SK-N-SH (cell line): ENCODE measurements at regions not wholly inside any gene's neighbourhood (a gene's known extent, or its start where the extent isn't known, plus 50 kb on each side); places are given as distances from the start of the nearest gene placed in this dataset.

Source experiments
- CTCF ChIA-PET: fragments of 300-600, 350-600 bp; formaldehyde crosslinking; extraction: SDS; loops from one replicate; lab custom pipeline; 2021; lab: Yijun Ruan, JAX
- POLR2A ChIA-PET: fragments of 350-600 bp; sonication (Branson Sonifier 250); formaldehyde crosslinking; extraction: SDS; loops from one replicate; lab custom pipeline; 2020; ENCODE audit warnings: antibody characterized with exemption, inconsistent platforms; lab: Yijun Ruan, JAX
- DNase-seq: peaks from one replicate; pipeline ENCODE4 v3.0.0; 2012
- H2AFZ ChIP-seq: fragments of 200-600 bp; sonication (generic); 2 replicates; pipeline ENCODE4 v1.8.1; 2016; ENCODE audit warnings: antibody characterized with exemption, mild to moderate bottlenecking, low read depth
- H3F3A ChIP-seq: fragments of 200-600 bp; sonication (generic); replicated peaks from 2 replicates; pipeline ENCODE3; 2016; ENCODE audit warnings: antibody characterized with exemption, mild to moderate bottlenecking; ENCODE audit not compliant: insufficient read depth
- H3K27ac ChIP-seq, 2 experiments: fragments of 200-500 bp in 1 of 2; fragments of 200-600 bp in 1 of 2; sonication (Bioruptor generic) in 1 of 2; sonication (generic), shearing (Covaris generic) in 1 of 2; 2 replicates each; pipeline versions ENCODE4 v1.5.1 to v1.6.1; 2014 to 2016; ENCODE audit warnings: low read depth in 2 of 2, inconsistent platforms in 1 of 2, low read length in 1 of 2, mild to moderate bottlenecking in 1 of 2, mixed read lengths in 1 of 2
- H3K27me3 ChIP-seq: fragments of 200-600 bp; sonication (generic), shearing (Covaris generic); 2 replicates; pipeline ENCODE4 v1.6.1; 2016; ENCODE audit warnings: mixed run types; ENCODE audit not compliant: insufficient read depth
- H3K36me3 ChIP-seq, 2 experiments: fragments of 200-500 bp in 1 of 2; fragments of 200-600 bp in 1 of 2; sonication (Bioruptor generic) in 1 of 2; sonication (generic) in 1 of 2; replicated peaks in 1 of 2; 2 replicates each; pipeline versions ENCODE3 to v1.5.1; 2014 to 2016; ENCODE audit warnings: low read length in 1 of 2, mild to moderate bottlenecking in 1 of 2; ENCODE audit not compliant: insufficient read depth in 2 of 2, control insufficient read depth in 1 of 2
- H3K4me1 ChIP-seq, 2 experiments: fragments of 200-500 bp in 1 of 2; fragments of 200-600 bp in 1 of 2; sonication (Bioruptor generic) in 1 of 2; sonication (generic), shearing (Covaris generic) in 1 of 2; 2 replicates each; pipeline versions ENCODE4 v1.5.1 to v1.6.1; 2014 to 2016; ENCODE audit warnings: low read depth in 1 of 2, low read length in 1 of 2, mixed run types in 1 of 2; ENCODE audit not compliant: insufficient read depth in 2 of 2, control insufficient read depth in 1 of 2
- H3K4me2 ChIP-seq: fragments of 200-600 bp; sonication (generic), shearing (Covaris generic); 2 replicates; pipeline ENCODE4 v1.6.1; 2017; ENCODE audit warnings: mixed run types
- H3K4me3 ChIP-seq, 2 experiments: fragments of 200-500 bp in 1 of 2; fragments of 200-600 bp in 1 of 2; sonication (Bioruptor generic) in 1 of 2; sonication (generic), shearing (Covaris generic) in 1 of 2; 2 replicates each; pipeline versions ENCODE4 v1.5.1 to v1.8.1; 2014 to 2016; ENCODE audit warnings: low read depth in 2 of 2, inconsistent platforms in 1 of 2, low read length in 1 of 2, mild to moderate bottlenecking in 1 of 2, mixed read lengths in 1 of 2, moderate library complexity in 1 of 2
- H3K79me2 ChIP-seq: fragments of 200-600 bp; sonication (generic); 2 replicates; pipeline ENCODE4 v1.8.1; 2017; ENCODE audit warnings: mild to moderate bottlenecking; ENCODE audit not compliant: insufficient read depth
- H3K9ac ChIP-seq: fragments of 200-600 bp; sonication (generic); 2 replicates; pipeline ENCODE4 v1.6.1; 2017; ENCODE audit warnings: mixed run types
- H3K9me2 ChIP-seq: fragments of 200-600 bp; sonication (generic); 2 replicates; pipeline ENCODE4 v1.6.1; 2017; ENCODE audit warnings: mixed run types
- H3K9me3 ChIP-seq: fragments of 200-600 bp; sonication (generic); 2 replicates; pipeline ENCODE4 v1.6.1; 2017; ENCODE audit warnings: mixed run types, mild to moderate bottlenecking, moderate library complexity
- H4K20me1 ChIP-seq: fragments of 200-600 bp; sonication (generic); 2 replicates; pipeline ENCODE4 v1.6.1; 2017; ENCODE audit warnings: mild to moderate bottlenecking, mixed run types; ENCODE audit not compliant: insufficient read depth
- EP300 ChIP-seq, 2 experiments: IDR thresholded peaks; 2 replicates each; pipeline versions ENCODE4 v1.4.0 to v1.6.1; 2012; ENCODE audit warnings: borderline replicate concordance in 1 of 2, low read depth in 1 of 2, low read length in 1 of 2
- JUND ChIP-seq: IDR thresholded peaks from 2 replicates; pipeline ENCODE4 v1.4.0; 2012
- MEF2A ChIP-seq: IDR thresholded peaks from 2 replicates; pipeline ENCODE4 v1.4.0; 2012; ENCODE audit warnings: low read depth, borderline replicate concordance
- RFX5 ChIP-seq: IDR thresholded peaks from 2 replicates; pipeline ENCODE4 v1.6.1; 2012; ENCODE audit warnings: mild to moderate bottlenecking, improper control_type of control experiment, low read length
- SIN3A ChIP-seq: IDR thresholded peaks from 2 replicates; pipeline ENCODE4 v1.6.1; 2012; ENCODE audit warnings: low read depth, mild to moderate bottlenecking, low read length, moderate library complexity, borderline replicate concordance
- SMC3 ChIP-seq: IDR thresholded peaks from 2 replicates; pipeline ENCODE4 v1.6.1; 2012; ENCODE audit warnings: low read depth, low read length, improper control_type of control experiment
- TAF1 ChIP-seq: IDR thresholded peaks from 2 replicates; pipeline ENCODE4 v1.6.1; 2012; ENCODE audit warnings: low read depth, mild to moderate bottlenecking, low read length, moderate library complexity, borderline replicate concordance
- TEAD4 ChIP-seq: IDR thresholded peaks from 2 replicates; pipeline ENCODE4 v1.4.0; 2012; ENCODE audit warnings: mild to moderate bottlenecking, borderline replicate concordance; ENCODE audit not compliant: insufficient read depth
- ZBTB33 ChIP-seq: IDR thresholded peaks from 2 replicates; pipeline ENCODE4 v1.4.0; 2012; ENCODE audit warnings: low read depth, borderline replicate concordance
- WGBS: methylation state at CpG from one replicate; pipeline ENCODE4 v1.1.6; 2017; ENCODE audit warnings: low lambda C conversion rate; 5-methylcytosine and 5-hydroxymethylcytosine counted together
- TF ChIP-seq, protein P1 (sequence below): IDR thresholded peaks from 2 replicates; pipeline ENCODE4 v1.6.1; 2012; ENCODE audit warnings: mild to moderate bottlenecking, low read depth, low read length, moderate library complexity

DNA sequence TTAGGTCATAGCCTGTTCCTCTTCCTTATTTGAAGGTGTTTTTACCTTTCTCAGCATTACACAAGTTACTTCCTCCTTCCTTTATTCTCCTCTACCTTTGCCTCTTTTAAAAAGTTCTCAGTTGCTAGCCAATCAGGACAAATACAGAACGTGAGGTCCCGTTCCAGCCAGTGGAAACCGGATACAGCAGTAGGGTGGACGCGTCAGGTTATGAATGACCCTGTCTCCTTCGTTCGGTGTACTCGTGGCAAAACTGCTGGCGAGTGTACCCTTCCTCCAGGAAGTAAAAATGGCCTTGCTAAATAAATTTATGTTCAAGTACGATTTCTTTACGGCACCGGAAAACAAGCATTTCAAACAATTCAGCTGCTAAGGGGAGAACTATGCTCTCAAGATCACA lies 77.0 kb upstream of the MLN start:
- no peak for DNase-seq
- POLR2A ChIA-PET, result no interaction called here
- H2AFZ ChIP-seq, result no peak overlapping the region
- TF ChIP-seq TAF1, result no peak
- H3K4me3 ChIP-seq, result no peak overlapping the region
- no peak overlapping the region for H3K27ac ChIP-seq
- H3K9me3 ChIP-seq, result no peaks in the 10 kb centered on the region
- no peak overlapping the region for H3K4me2 ChIP-seq
- peaks cover 6 to 9% of the 10 kb centered on the region in 2 experiments; a peak in 2 of 4 replicates for H3K4me1 ChIP-seq
- no peaks in the 10 kb centered on the region for H3F3A ChIP-seq
- H3K9me2 ChIP-seq, result no peaks in the 10 kb centered on the region
- CTCF ChIA-PET, result no interaction called here
- no peaks in the 10 kb centered on the region for H4K20me1 ChIP-seq
- H3K36me3 ChIP-seq, result no peaks in the 10 kb centered on the region
- no peak overlapping the region for H3K9ac ChIP-seq
- H3K79me2 ChIP-seq, result no peaks in the 10 kb centered on the region
- H3K27me3 ChIP-seq, result no peaks in the 10 kb centered on the region
- WGBS, result 78% methylated on average over 12 of the region's 12 CpGs

- Histone ChIP-seq H4K20me1 (no peaks in the 10 kb centered on the region), H3K4me3 (no peak overlapping the region), H3K9me3 (no peaks in the 10 kb centered on the region), H3K4me1 (peaks cover 3 to 12% of the 10 kb centered on the region in 2 experiments; a peak in 2 of 4 replicates), H3F3A (no peaks in the 10 kb centered on the region), H3K4me2 (no peak overlapping the region), H3K27ac (no peak overlapping the region), H2AFZ (no peak overlapping the region), H3K9ac (no peak overlapping the region), H3K27me3 (no peaks in the 10 kb centered on the region), H3K9me2 (no peaks in the 10 kb centered on the region), H3K36me3 (no peaks in the 10 kb centered on the region), H3K79me2 (no peaks in the 10 kb centered on the region)
- POLR2A ChIA-PET, result no interaction called here
- CTCF ChIA-PET, result no interaction called here
- TF ChIP-seq SMC3 (no peak), JUND (no peak), SIN3A (no peak), MEF2A (no peak), EP300 (IDR thresholded peaks at IDR 0.05; ENCODE audit: borderline replicate concordance in 1 of 2, low read depth in 1 of 2, low read length in 1 of 2) (no peak), RFX5 (no peak), ZBTB33 (no peak), TEAD4 (no peak)
- TF ChIP-seq, protein P1, sequence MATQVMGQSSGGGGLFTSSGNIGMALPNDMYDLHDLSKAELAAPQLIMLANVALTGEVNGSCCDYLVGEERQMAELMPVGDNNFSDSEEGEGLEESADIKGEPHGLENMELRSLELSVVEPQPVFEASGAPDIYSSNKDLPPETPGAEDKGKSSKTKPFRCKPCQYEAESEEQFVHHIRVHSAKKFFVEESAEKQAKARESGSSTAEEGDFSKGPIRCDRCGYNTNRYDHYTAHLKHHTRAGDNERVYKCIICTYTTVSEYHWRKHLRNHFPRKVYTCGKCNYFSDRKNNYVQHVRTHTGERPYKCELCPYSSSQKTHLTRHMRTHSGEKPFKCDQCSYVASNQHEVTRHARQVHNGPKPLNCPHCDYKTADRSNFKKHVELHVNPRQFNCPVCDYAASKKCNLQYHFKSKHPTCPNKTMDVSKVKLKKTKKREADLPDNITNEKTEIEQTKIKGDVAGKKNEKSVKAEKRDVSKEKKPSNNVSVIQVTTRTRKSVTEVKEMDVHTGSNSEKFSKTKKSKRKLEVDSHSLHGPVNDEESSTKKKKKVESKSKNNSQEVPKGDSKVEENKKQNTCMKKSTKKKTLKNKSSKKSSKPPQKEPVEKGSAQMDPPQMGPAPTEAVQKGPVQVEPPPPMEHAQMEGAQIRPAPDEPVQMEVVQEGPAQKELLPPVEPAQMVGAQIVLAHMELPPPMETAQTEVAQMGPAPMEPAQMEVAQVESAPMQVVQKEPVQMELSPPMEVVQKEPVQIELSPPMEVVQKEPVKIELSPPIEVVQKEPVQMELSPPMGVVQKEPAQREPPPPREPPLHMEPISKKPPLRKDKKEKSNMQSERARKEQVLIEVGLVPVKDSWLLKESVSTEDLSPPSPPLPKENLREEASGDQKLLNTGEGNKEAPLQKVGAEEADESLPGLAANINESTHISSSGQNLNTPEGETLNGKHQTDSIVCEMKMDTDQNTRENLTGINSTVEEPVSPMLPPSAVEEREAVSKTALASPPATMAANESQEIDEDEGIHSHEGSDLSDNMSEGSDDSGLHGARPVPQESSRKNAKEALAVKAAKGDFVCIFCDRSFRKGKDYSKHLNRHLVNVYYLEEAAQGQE, result no peak
- WGBS, result 67% methylated on average over 10 of the region's 10 CpGs
- no peak for DNase-seq
Observed at GRCh38 chr6:33880104-33880678, 76.4 kb upstream of the MLN start.
